ENCODE measurements at regions not wholly inside any gene's neighbourhood (a gene's known extent, or its start where the extent isn't known, plus 50 kb on each side); places are given as distances from the start of the nearest gene placed in this dataset.
A peak's percentile ranks its signal among the peaks of the same experiment; 100 is the strongest.

- no peak for TF ChIP-seq GATA3 (IDR thresholded peaks at IDR 0.05; ENCODE audit: low read depth, low read length)
- no peak for TF ChIP-seq GATA2 (IDR thresholded peaks at IDR 0.05; ENCODE audit: low read depth, low read length)
These were observed 305.9 kb upstream of the ATP10B start for GRCh38 chr5:161157925-161158324.

GRCh38 chr5:161155451-161155850 is 303.4 kb upstream of the ATP10B start:
- TF ChIP-seq GATA3 (IDR thresholded peaks at IDR 0.05; ENCODE audit: low read depth, low read length) (no peak), GATA2 (IDR thresholded peaks at IDR 0.05; ENCODE audit: low read depth, low read length) (no peak)

- TF ChIP-seq GATA2 (IDR thresholded peaks at IDR 0.05; ENCODE audit: low read depth, low read length), result peak; percentile 38; the same call in 1 of the 2 replicates
- no peak for TF ChIP-seq GATA3 (IDR thresholded peaks at IDR 0.05; ENCODE audit: low read depth, low read length)
These were observed 300.5 kb upstream of the ATP10B start for GRCh38 chr5:161152415-161152940.

- TF ChIP-seq GATA3 (IDR thresholded peaks at IDR 0.05; ENCODE audit: low read depth, low read length) (no peak), GATA2 (IDR thresholded peaks at IDR 0.05; ENCODE audit: low read depth, low read length) (no peak)
These were observed 298.5 kb upstream of the ATP10B start for GRCh38 chr5:161150441-161150988.

GRCh38 chr5:161149078-161149477 is 297.1 kb upstream of the ATP10B start:
- TF ChIP-seq GATA3 (IDR thresholded peaks at IDR 0.05; ENCODE audit: low read depth, low read length) (no peak), GATA2 (IDR thresholded peaks at IDR 0.05; ENCODE audit: low read depth, low read length) (no peak)

GRCh38 chr5:161138751-161139455 is 286.9 kb upstream of the ATP10B start:
- no peak for TF ChIP-seq GATA2 (IDR thresholded peaks at IDR 0.05; ENCODE audit: low read depth, low read length)
- no peak for TF ChIP-seq GATA3 (IDR thresholded peaks at IDR 0.05; ENCODE audit: low read depth, low read length)

GRCh38 chr5:161134956-161135355 is 282.9 kb upstream of the ATP10B start:
- TF ChIP-seq GATA2 (IDR thresholded peaks at IDR 0.05; ENCODE audit: low read depth, low read length) (no peak), GATA3 (IDR thresholded peaks at IDR 0.05; ENCODE audit: low read depth, low read length) (no peak)

GRCh38 chr5:161134083-161134482 is 282.1 kb upstream of the ATP10B start:
- no peak for TF ChIP-seq GATA2 (IDR thresholded peaks at IDR 0.05; ENCODE audit: low read depth, low read length)
- no peak for TF ChIP-seq GATA3 (IDR thresholded peaks at IDR 0.05; ENCODE audit: low read depth, low read length)

GRCh38 chr5:161115941-161116340 is 263.9 kb upstream of the ATP10B start:
- no peak for TF ChIP-seq GATA2 (IDR thresholded peaks at IDR 0.05; ENCODE audit: low read depth, low read length)
- TF ChIP-seq GATA3 (IDR thresholded peaks at IDR 0.05; ENCODE audit: low read depth, low read length), result no peak

GRCh38 chr5:161112371-161112770 is 260.4 kb upstream of the ATP10B start:
- no peak for TF ChIP-seq GATA3 (IDR thresholded peaks at IDR 0.05; ENCODE audit: low read depth, low read length)
- no peak for TF ChIP-seq GATA2 (IDR thresholded peaks at IDR 0.05; ENCODE audit: low read depth, low read length)

- TF ChIP-seq GATA2 (IDR thresholded peaks at IDR 0.05; ENCODE audit: low read depth, low read length), result no peak
- no peak for TF ChIP-seq GATA3 (IDR thresholded peaks at IDR 0.05; ENCODE audit: low read depth, low read length)
These were observed 253.5 kb upstream of the ATP10B start for GRCh38 chr5:161105525-161105924.

GRCh38 chr5:161098516-161098915 is 246.5 kb upstream of the ATP10B start:
- TF ChIP-seq GATA3 (IDR thresholded peaks at IDR 0.05; ENCODE audit: low read depth, low read length) (no peak), GATA2 (IDR thresholded peaks at IDR 0.05; ENCODE audit: low read depth, low read length) (no peak)

- TF ChIP-seq GATA3 (IDR thresholded peaks at IDR 0.05; ENCODE audit: low read depth, low read length) (no peak), GATA2 (IDR thresholded peaks at IDR 0.05; ENCODE audit: low read depth, low read length) (no peak)
These were observed 244.6 kb upstream of the ATP10B start for GRCh38 chr5:161096581-161096980.

- TF ChIP-seq GATA2 (IDR thresholded peaks at IDR 0.05; ENCODE audit: low read depth, low read length) (no peak), GATA3 (IDR thresholded peaks at IDR 0.05; ENCODE audit: low read depth, low read length) (no peak)
These were observed 243.9 kb upstream of the ATP10B start for GRCh38 chr5:161095953-161096352.

GRCh38 chr5:161094411-161094810 is 242.4 kb upstream of the ATP10B start:
- TF ChIP-seq GATA3 (IDR thresholded peaks at IDR 0.05; ENCODE audit: low read depth, low read length) (no peak), GATA2 (IDR thresholded peaks at IDR 0.05; ENCODE audit: low read depth, low read length) (no peak)

Data from SH-SY5Y (cell line).